ENCODE measurements at regions not wholly inside any gene's neighbourhood (a gene's known extent, or its start where the extent isn't known, plus 50 kb on each side); places are given as distances from the start of the nearest gene placed in this dataset.

DNA sequence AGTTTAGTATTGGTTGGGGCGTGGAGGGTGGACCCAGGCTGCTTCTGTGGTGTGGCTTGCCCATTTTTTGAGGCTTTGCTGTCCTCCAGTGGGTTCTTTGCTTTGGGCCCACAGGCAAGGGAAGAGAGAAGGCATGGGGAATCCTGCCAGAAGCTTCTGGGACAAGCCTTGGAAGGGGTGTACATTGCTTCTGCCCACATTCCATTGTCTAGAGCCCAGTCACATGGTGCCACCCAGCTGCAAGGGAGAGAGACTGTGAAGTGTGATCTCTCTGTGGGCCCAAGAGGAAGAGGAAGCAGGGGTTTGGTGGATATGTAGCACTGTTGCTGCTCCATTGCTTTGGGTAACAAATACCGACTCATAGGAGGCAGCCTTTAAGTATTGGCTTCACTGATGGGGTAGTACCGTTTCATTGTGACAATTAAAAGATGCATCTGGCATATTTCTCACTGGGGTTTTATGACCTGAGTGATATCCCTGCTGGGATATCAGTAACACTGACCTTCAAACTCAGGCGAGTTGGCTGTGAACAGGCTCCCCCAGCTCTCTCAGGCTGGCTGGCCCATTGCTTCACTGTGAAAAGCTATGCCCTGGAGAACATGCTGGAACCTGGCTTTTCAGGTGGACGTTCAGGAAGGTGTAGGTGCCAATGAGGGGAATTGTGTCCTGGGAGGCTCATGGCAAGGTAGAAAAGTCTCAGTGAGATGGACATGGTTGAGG, 85.9 kb downstream of the CLDN34 start:
- TF ChIP-seq CTCF (conservative IDR thresholded peaks at IDR 0.05) (no peak), EZH2 (IDR thresholded peaks at IDR 0.05; ENCODE audit: low read depth) (no peak)

All from PC-9 (cell line).